Hindlimb muscle (tissue), 1 donor: ENCODE measurements at regions not wholly inside any gene's neighbourhood (a gene's known extent, or its start where the extent isn't known, plus 50 kb on each side); places are given as distances from the start of the nearest gene placed in this dataset.
A peak's percentile ranks its signal among the peaks of the same experiment; 100 is the strongest.

Experiments used
- DNase-seq: peaks from one replicate; pipeline ENCODE4 v3.0.0-alpha.2; 2013

GRCh38 chr11:23687991-23688390, 808.9 kb upstream of the LUZP2 start:
- DNase-seq = peak; percentile 4

- DNase-seq = no peak
These were observed 808.4 kb upstream of the LUZP2 start for GRCh38 chr11:23688411-23688810.

GRCh38 chr11:23688835-23689234, 808.0 kb upstream of the LUZP2 start:
- DNase-seq = peak; percentile 2

GRCh38 chr11:23696688-23697415, 800.0 kb upstream of the LUZP2 start:
- DNase-seq = no peak

GRCh38 chr11:23704183-23704582, 792.7 kb upstream of the LUZP2 start:
- DNase-seq = no peak

GRCh38 chr11:23711981-23712380, 784.9 kb upstream of the LUZP2 start:
- no peak for DNase-seq

GRCh38 chr11:23719016-23719415, 777.8 kb upstream of the LUZP2 start:
- no peak for DNase-seq

GRCh38 chr11:23723861-23724260, 773.0 kb upstream of the LUZP2 start:
- no peak for DNase-seq

GRCh38 chr11:23725752-23726151, 771.1 kb upstream of the LUZP2 start:
- no peak for DNase-seq

- DNase-seq = no peak
These were observed 769.5 kb upstream of the LUZP2 start for GRCh38 chr11:23727387-23727786.

GRCh38 chr11:23727794-23728193, 769.1 kb upstream of the LUZP2 start:
- no peak for DNase-seq

GRCh38 chr11:23729088-23729487, 767.8 kb upstream of the LUZP2 start:
- no peak for DNase-seq

- DNase-seq = no peak
These were observed 766.4 kb upstream of the LUZP2 start for GRCh38 chr11:23730307-23730998.

GRCh38 chr11:23732026-23732425, 764.8 kb upstream of the LUZP2 start:
- DNase-seq = no peak

- DNase-seq = no peak
These were observed 750.0 kb upstream of the LUZP2 start for GRCh38 chr11:23746896-23747295.

GRCh38 chr11:23749762-23750430, 747.0 kb upstream of the LUZP2 start:
- DNase-seq = no peak

- DNase-seq = no peak
These were observed 745.6 kb upstream of the LUZP2 start for GRCh38 chr11:23751280-23751679.

- DNase-seq = no peak
These were observed 741.8 kb upstream of the LUZP2 start for GRCh38 chr11:23755076-23755475.

- DNase-seq = no peak
These were observed 741.1 kb upstream of the LUZP2 start for GRCh38 chr11:23755769-23756168.

- no peak for DNase-seq
These were observed 737.4 kb upstream of the LUZP2 start for GRCh38 chr11:23759489-23759888.

GRCh38 chr11:23764286-23764685, 732.6 kb upstream of the LUZP2 start:
- no peak for DNase-seq

GRCh38 chr11:23765682-23766252, 731.1 kb upstream of the LUZP2 start:
- DNase-seq = no peak

GRCh38 chr11:23767576-23767975, 729.3 kb upstream of the LUZP2 start:
- DNase-seq = no peak
